ENCODE measurements at regions not wholly inside any gene's neighbourhood (a gene's known extent, or its start where the extent isn't known, plus 50 kb on each side); places are given as distances from the start of the nearest gene placed in this dataset.

DNA sequence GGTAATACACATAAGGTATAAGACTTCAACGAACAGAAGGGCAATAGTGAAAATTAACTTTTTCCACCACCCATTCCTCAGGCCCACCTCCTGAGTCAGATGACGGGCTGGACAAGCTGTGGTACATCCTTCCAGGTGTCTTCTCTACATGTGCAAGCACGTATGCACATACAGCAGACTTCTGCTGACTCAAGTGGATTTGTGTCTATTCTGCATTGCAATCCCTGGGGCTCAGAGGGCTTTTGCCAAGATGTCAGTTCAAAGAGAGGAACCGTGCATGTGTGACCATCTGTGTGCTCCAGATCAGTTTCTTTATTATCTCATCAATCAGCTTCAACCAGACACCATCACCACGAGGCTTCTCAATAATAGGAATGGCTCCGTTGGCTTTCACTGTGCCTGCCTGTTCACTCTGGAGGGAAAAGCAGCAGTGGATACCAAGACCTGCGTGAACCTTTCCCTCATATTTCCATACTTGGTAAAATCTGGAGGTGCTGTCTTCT is 288.4 kb downstream of the MTRR start:
- no peak for TF ChIP-seq POLR2AphosphoS5 (IDR thresholded peaks at IDR 0.05)
- no peak for TF ChIP-seq CTCF (IDR thresholded peaks at IDR 0.05)
- no peak for TF ChIP-seq POLR2A (IDR thresholded peaks at IDR 0.05)
- no peak for TF ChIP-seq EP300 (IDR thresholded peaks at IDR 0.05)
